Retinal pigment epithelial cell (primary cell): ENCODE measurements at regions not wholly inside any gene's neighbourhood (a gene's known extent, or its start where the extent isn't known, plus 50 kb on each side); places are given as distances from the start of the nearest gene placed in this dataset.
"Not testable (repeated sequence)": the region's sequence is repeated elsewhere in the genome, so short reads cannot be mapped to it uniquely, and the experiment has no call there.

Experiments
- DNase-seq: peaks from one replicate; pipeline ENCODE4 v3.0.0-alpha.2; 2010; ENCODE audit warnings: low read depth
- H3K4me3 ChIP-seq: 2 replicates; pipeline ENCODE4 v1.5.1; 2011; ENCODE audit warnings: mild to moderate bottlenecking, low read length, control low read depth, moderate library complexity
- TF ChIP-seq, protein P1 (sequence below): conservative IDR thresholded peaks from 2 replicates; pipeline ENCODE4 v1.5.1; 2011; ENCODE audit warnings: low read depth, low read length, control low read depth, inconsistent platforms

DNA sequence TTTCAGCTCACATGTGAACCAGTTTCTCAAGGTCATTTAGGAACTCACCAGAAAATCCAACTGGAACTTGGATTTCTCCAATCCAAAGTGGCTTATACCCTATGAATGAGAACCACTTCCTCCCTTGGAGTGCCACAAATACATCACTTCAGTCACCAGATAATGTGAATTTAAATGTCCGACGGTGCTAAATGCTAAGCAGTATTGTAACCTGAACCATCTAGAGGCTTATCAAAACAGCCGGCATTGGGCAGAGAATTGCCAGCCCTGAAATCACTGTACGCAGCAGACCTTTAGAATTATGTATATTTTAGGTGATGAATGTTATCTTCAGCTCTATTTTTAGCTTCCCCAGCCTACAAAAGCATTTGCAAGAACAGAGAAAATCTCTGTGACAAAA, 76.8 kb upstream of the COX20 start:
- H3K4me3 ChIP-seq = no peak overlapping the region
- DNase-seq = no peak
- TF ChIP-seq, protein P1, sequence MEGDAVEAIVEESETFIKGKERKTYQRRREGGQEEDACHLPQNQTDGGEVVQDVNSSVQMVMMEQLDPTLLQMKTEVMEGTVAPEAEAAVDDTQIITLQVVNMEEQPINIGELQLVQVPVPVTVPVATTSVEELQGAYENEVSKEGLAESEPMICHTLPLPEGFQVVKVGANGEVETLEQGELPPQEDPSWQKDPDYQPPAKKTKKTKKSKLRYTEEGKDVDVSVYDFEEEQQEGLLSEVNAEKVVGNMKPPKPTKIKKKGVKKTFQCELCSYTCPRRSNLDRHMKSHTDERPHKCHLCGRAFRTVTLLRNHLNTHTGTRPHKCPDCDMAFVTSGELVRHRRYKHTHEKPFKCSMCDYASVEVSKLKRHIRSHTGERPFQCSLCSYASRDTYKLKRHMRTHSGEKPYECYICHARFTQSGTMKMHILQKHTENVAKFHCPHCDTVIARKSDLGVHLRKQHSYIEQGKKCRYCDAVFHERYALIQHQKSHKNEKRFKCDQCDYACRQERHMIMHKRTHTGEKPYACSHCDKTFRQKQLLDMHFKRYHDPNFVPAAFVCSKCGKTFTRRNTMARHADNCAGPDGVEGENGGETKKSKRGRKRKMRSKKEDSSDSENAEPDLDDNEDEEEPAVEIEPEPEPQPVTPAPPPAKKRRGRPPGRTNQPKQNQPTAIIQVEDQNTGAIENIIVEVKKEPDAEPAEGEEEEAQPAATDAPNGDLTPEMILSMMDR = no peak

DNA sequence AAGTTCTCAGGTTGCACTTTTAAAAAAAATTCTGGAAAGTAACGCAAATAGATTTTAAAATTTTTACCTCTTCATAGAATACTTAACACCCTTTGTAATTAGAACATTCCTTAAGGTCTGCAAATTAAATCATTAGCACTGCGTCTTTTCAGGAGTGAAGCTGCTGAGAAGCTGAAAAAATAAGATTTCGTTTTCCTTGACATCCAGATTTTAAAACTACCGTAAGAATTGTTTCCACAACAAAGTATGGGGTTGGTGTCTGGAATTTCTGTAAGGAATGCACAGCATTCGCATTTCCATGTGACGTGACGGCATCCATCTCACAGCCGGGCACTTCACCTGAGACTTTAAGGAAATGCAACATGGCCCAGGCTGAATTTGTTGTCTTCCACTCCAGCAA, 76.3 kb upstream of the COX20 start:
- TF ChIP-seq, protein P1 = no peak
- DNase-seq = no peak
- no peak overlapping the region for H3K4me3 ChIP-seq

- H3K4me3 ChIP-seq = no peak overlapping the region
- no peak for DNase-seq
- TF ChIP-seq, protein P1 = no peak
Measured at GRCh38 chr1:244760471-244760870, 75.0 kb upstream of the COX20 start.

DNA sequence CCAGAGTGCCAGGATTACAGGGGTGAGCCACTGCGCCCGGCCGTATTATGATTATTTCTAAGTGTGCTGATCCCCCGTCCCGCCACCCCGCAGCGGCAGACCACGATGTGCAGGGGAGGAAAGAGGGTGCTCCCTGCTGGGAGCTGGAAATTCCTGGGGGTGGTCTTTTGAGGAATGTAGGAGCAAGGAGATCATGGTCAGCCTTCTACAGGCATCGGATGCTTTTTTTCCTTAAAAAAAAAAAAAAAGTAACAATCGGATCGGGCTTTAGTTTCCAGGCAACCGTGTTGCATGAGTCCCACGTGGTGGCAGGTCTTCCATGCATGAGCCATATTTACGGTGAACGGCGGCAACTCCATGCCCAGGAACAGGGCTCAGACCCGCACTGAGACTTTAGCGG, 74.2 kb upstream of the COX20 start:
- TF ChIP-seq, protein P1 = no peak
- DNase-seq = no peak
- H3K4me3 ChIP-seq = peak overlapping the region; percentile 17

DNA sequence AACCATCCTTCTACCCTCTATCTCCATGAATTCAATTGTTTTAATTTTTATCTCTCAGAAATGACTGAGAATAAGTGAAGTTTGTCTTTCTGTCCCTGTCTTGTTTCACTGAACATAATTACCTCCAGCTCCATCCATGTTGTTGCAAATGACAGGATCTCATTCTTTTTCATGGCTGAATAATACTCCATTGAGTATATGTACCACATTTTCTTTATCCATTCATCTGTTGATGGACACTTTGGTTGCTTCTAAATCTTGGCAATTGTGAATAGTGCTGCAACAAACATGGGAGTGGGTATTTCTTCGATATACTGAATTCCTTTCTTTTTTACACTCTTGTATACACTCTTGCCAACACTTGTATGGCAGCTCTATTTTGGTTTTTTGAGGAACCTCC, 72.8 kb upstream of the COX20 start:
- DNase-seq = no peak
- no peak overlapping the region for H3K4me3 ChIP-seq
- TF ChIP-seq, protein P1 = no peak

DNA sequence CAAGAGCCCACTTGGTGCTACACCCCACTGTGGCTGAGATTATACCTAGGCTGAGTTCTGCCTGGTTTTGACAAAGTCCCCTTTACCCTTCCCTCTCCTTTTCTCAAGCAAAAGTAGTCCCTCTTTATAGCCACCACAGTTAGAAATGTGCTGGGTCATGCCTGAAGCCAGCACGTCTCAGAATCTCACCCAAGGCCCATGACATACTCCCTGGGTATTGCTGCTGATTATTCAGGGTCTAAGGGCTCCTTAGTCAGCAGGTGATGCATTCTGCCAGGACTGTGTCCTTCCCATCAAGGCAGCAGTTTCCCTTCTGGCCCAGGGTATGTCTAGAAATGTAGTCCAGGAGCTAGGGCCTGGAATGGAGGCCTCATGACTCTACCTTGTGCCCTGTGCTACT, 67.3 kb upstream of the COX20 start:
- no peak for DNase-seq
- no peak overlapping the region for H3K4me3 ChIP-seq
- TF ChIP-seq, protein P1 = no peak

DNA sequence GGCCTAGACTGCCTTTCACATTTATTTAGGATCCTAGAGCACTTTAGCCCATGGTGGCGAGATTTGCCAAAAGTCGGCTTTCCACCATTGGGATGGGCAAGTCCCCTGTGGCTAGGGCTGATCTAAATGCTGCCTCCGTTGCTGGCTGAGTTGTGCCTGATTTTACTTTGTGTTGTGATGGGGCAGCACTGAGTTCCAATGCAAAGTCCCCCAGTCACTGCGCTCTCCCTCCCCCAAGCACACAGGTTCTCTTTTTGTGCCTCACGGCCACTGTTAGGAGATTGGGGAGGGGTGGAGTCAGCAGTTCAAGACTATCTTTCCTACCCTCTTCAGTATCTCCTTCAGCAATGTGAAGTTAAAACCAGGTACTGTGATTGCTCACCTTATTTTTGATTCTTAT, 66.7 kb upstream of the COX20 start:
- TF ChIP-seq, protein P1 = no peak
- no peak overlapping the region for H3K4me3 ChIP-seq
- no peak for DNase-seq

DNA sequence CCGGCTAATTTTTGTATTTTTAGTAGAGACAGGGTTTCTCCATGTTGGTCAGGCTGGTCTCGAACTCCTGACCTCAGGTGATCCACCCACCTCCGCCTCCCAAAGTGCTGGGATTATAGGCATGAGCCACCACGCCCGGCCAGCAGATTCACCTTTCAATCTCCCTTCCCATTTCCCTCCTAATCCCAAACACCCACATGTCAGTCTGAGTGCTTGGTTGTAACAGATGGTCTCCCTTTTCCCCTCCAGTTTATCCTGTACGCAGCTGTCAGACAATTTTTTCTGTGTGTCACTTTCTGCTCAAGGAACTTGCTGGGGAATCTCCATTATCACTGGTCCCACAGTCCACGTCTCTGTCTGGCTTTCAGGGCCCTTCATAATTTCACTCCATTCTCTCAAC, 64.9 kb upstream of the COX20 start:
- DNase-seq, H3K4me3 ChIP-seq: not testable (repeated sequence)
